Glutamatergic neuron (in vitro differentiated cells): ENCODE measurements at regions not wholly inside any gene's neighbourhood (a gene's known extent, or its start where the extent isn't known, plus 50 kb on each side); places are given as distances from the start of the nearest gene placed in this dataset.

Source experiments
- DNase-seq: peaks from one replicate; pipeline ENCODE4 v3.0.0; 2022
- H3K27ac Mint-ChIP-seq: one replicate; pipeline ENCODE4 v1.8.0; 2020; ENCODE audit warnings: mild to moderate bottlenecking, mixed read lengths, inconsistent platforms; ENCODE audit not compliant: unreplicated experiment
- H3K27me3 Mint-ChIP-seq: one replicate; pipeline ENCODE4 v1.8.0; 2020; ENCODE audit warnings: mild to moderate bottlenecking, moderate library complexity, mixed read lengths, inconsistent platforms; ENCODE audit not compliant: unreplicated experiment
- H3K36me3 Mint-ChIP-seq: one replicate; pipeline ENCODE4 v1.8.0; 2020; ENCODE audit warnings: mild to moderate bottlenecking, mixed read lengths, inconsistent platforms; ENCODE audit not compliant: unreplicated experiment
- H3K4me1 Mint-ChIP-seq: one replicate; pipeline ENCODE4 v1.8.0; 2020; ENCODE audit warnings: mild to moderate bottlenecking, low read depth, mixed read lengths, inconsistent platforms; ENCODE audit not compliant: unreplicated experiment
- H3K4me3 Mint-ChIP-seq: one replicate; pipeline ENCODE4 v1.8.0; 2020; ENCODE audit warnings: mild to moderate bottlenecking, mixed read lengths, inconsistent platforms; ENCODE audit not compliant: unreplicated experiment
- H3K9me3 Mint-ChIP-seq: one replicate; pipeline ENCODE4 v1.8.0; 2020; ENCODE audit warnings: mild to moderate bottlenecking, moderate library complexity, mixed read lengths, inconsistent platforms; ENCODE audit not compliant: unreplicated experiment
- CTCF ChIP-seq: fragments of 200-600 bp; sonication (generic); IDR thresholded peaks from one replicate; pipeline ENCODE4 v1.5.0; 2021; ENCODE audit not compliant: partially characterized antibody, unreplicated experiment

- Mint-ChIP-seq H3K36me3 (no peaks in the 10 kb centered on the region), H3K4me1 (peaks cover 39% of the 10 kb centered on the region), H3K9me3 (peaks cover 25% of the 10 kb centered on the region), H3K27ac (peak overlapping the region; percentile 7), H3K27me3 (peaks cover 19% of the 10 kb centered on the region), H3K4me3 (no peak overlapping the region)
- no peak for DNase-seq
- no peak for TF ChIP-seq CTCF
Observed at GRCh38 chr3:124263168-124263567, 271.2 kb upstream of the ROPN1 start.

- H3K4me3 Mint-ChIP-seq, result no peak overlapping the region
- no peak for DNase-seq
- peaks cover 25% of the 10 kb centered on the region for H3K27me3 Mint-ChIP-seq
- H3K9me3 Mint-ChIP-seq, result peaks cover 27% of the 10 kb centered on the region
- no peak for TF ChIP-seq CTCF
- H3K36me3 Mint-ChIP-seq, result no peaks in the 10 kb centered on the region
- H3K27ac Mint-ChIP-seq, result no peak overlapping the region
- H3K4me1 Mint-ChIP-seq, result peaks cover 39% of the 10 kb centered on the region
Observed at GRCh38 chr3:124264346-124264745, 272.4 kb upstream of the ROPN1 start.

GRCh38 chr3:124266487-124266886 lies 274.6 kb upstream of the ROPN1 start:
- no peak overlapping the region for H3K27ac Mint-ChIP-seq

GRCh38 chr3:124267406-124267805 lies 275.5 kb upstream of the ROPN1 start:
- peaks cover 22% of the 10 kb centered on the region for H3K9me3 Mint-ChIP-seq
- no peak for TF ChIP-seq CTCF
- no peak overlapping the region for H3K27ac Mint-ChIP-seq
- H3K27me3 Mint-ChIP-seq, result peaks cover 17% of the 10 kb centered on the region
- H3K4me1 Mint-ChIP-seq, result peaks cover 40% of the 10 kb centered on the region
- no peaks in the 10 kb centered on the region for H3K36me3 Mint-ChIP-seq
- no peak for DNase-seq
- no peak overlapping the region for H3K4me3 Mint-ChIP-seq

More at GRCh38 chr3:124266487-124266886, 274.6 kb upstream of the ROPN1 start:
- Mint-ChIP-seq H3K4me1 (peaks cover 38% of the 10 kb centered on the region), H3K9me3 (peaks cover 21% of the 10 kb centered on the region), H3K27me3 (peaks cover 18% of the 10 kb centered on the region), H3K36me3 (no peaks in the 10 kb centered on the region), H3K4me3 (no peak overlapping the region)
- no peak for TF ChIP-seq CTCF
- DNase-seq, result no peak

GRCh38 chr3:124268355-124268754 lies 276.4 kb upstream of the ROPN1 start:
- no peaks in the 10 kb centered on the region for H3K36me3 Mint-ChIP-seq
- peak overlapping the region; percentile 76 for H3K27ac Mint-ChIP-seq
- H3K4me1 Mint-ChIP-seq, result peaks cover 41% of the 10 kb centered on the region
- no peak for TF ChIP-seq CTCF
- H3K9me3 Mint-ChIP-seq, result peaks cover 26% of the 10 kb centered on the region
- H3K4me3 Mint-ChIP-seq, result no peak overlapping the region
- peaks cover 21% of the 10 kb centered on the region for H3K27me3 Mint-ChIP-seq
- DNase-seq, result no peak
